Neural cell (in vitro differentiated cells): ENCODE measurements at regions not wholly inside any gene's neighbourhood (a gene's known extent, or its start where the extent isn't known, plus 50 kb on each side); places are given as distances from the start of the nearest gene placed in this dataset.

Source experiments
- H2AFZ ChIP-seq: fragments of 200-600, 300-800 bp; sonication (generic), shearing (Covaris generic); 2 replicates; pipeline ENCODE4 v1.6.0; 2014; ENCODE audit warnings: low read depth, mild to moderate bottlenecking, antibody characterized with exemption, low read length, moderate library complexity
- H3F3A ChIP-seq: fragments of 200-600 bp; shearing (Covaris generic); 2 replicates; pipeline ENCODE4 v1.6.1; 2016; ENCODE audit warnings: mild to moderate bottlenecking, moderate library complexity, mixed read lengths, antibody characterized with exemption, low read length; ENCODE audit not compliant: insufficient read depth, poor library complexity, severe bottlenecking
- H3K27ac ChIP-seq: fragments of 200-600, 300-800 bp; sonication (generic), shearing (Covaris generic); 2 replicates; pipeline ENCODE4 v1.5.1; 2014; ENCODE audit warnings: mild to moderate bottlenecking, low read length, moderate library complexity
- H3K27me3 ChIP-seq: fragments of 300-800, 200-600 bp; sonication (generic), shearing (Covaris generic); 2 replicates; pipeline ENCODE4 v1.6.0; 2014; ENCODE audit warnings: mild to moderate bottlenecking, low read depth, low read length, moderate library complexity; ENCODE audit not compliant: insufficient read depth
- H3K36me3 ChIP-seq: fragments of 300-800, 200-600 bp; sonication (generic), shearing (Covaris generic); 2 replicates; pipeline ENCODE4 v1.5.1; 2014; ENCODE audit warnings: mild to moderate bottlenecking, antibody characterized with exemption, low read length, moderate library complexity; ENCODE audit not compliant: insufficient read depth
- H3K4me2 ChIP-seq: fragments of 300-800, 200-600 bp; sonication (generic), shearing (Covaris generic); 2 replicates; pipeline ENCODE4 v1.6.0; 2014; ENCODE audit warnings: mild to moderate bottlenecking, low read length
- H3K4me3 ChIP-seq: fragments of 300-800, 200-600 bp; sonication (generic), shearing (Covaris generic); 2 replicates; pipeline ENCODE4 v1.5.1; 2014; ENCODE audit warnings: mild to moderate bottlenecking, low read length, moderate library complexity
- H3K79me2 ChIP-seq: fragments of 200-600 bp; shearing (Covaris generic); replicated peaks from 2 replicates; pipeline ENCODE4 v1.6.0; 2014; ENCODE audit warnings: mild to moderate bottlenecking, low read length, moderate library complexity; ENCODE audit not compliant: insufficient read depth
- H3K9ac ChIP-seq: fragments of 300-800, 200-600 bp; sonication (generic), shearing (Covaris generic); 2 replicates; pipeline ENCODE4 v1.6.1; 2016; ENCODE audit warnings: mild to moderate bottlenecking, low read length, mixed read lengths
- H3K9me2 ChIP-seq: fragments of 200-600 bp; shearing (Covaris generic); 2 replicates; pipeline ENCODE4 v1.6.1; 2016; ENCODE audit warnings: mild to moderate bottlenecking, low read length, mixed read lengths; ENCODE audit not compliant: insufficient read depth
- H3K9me3 ChIP-seq: fragments of 200-600, 300-800 bp; sonication (generic), shearing (Covaris generic); 2 replicates; pipeline ENCODE4 v1.6.1; 2016; ENCODE audit warnings: mild to moderate bottlenecking, mixed run types, low read length, moderate library complexity, mixed read lengths
- H4K20me1 ChIP-seq: fragments of 200-600 bp; shearing (Covaris generic); 2 replicates; pipeline ENCODE4 v1.6.1; 2016; ENCODE audit warnings: mild to moderate bottlenecking, mixed run types; ENCODE audit not compliant: insufficient read depth
- CTCF ChIP-seq: fragments of 450-650 bp; IDR thresholded peaks from 2 replicates; pipeline ENCODE4 v1.5.1; 2014; ENCODE audit warnings: antibody characterized with exemption, mild to moderate bottlenecking, moderate library complexity; ENCODE audit not compliant: poor library complexity, severe bottlenecking
- EP300 ChIP-seq: fragments of 450-650 bp; conservative IDR thresholded peaks from 2 replicates; pipeline ENCODE4 v1.6.1; 2014; ENCODE audit warnings: antibody characterized with exemption, mild to moderate bottlenecking, moderate library complexity; ENCODE audit not compliant: poor library complexity, severe bottlenecking
- EZH2 ChIP-seq: fragments of 200-600, 300-800 bp; shearing (Covaris generic), sonication (generic); IDR thresholded peaks from 2 replicates; pipeline ENCODE4 v1.6.1; 2014; ENCODE audit warnings: antibody characterized with exemption, low read length, borderline replicate concordance, mild to moderate bottlenecking; ENCODE audit not compliant: insufficient read depth, poor library complexity, severe bottlenecking
- MXI1 ChIP-seq: fragments of 450-650 bp; conservative IDR thresholded peaks from 2 replicates; pipeline ENCODE4 v1.6.1; 2014; ENCODE audit warnings: antibody characterized with exemption, mild to moderate bottlenecking; ENCODE audit not compliant: poor library complexity, severe bottlenecking
- POLR2AphosphoS5 ChIP-seq: IDR thresholded peaks from 2 replicates; pipeline ENCODE4 v1.6.1; 2012
- RAD21 ChIP-seq: fragments of 450-650 bp; conservative IDR thresholded peaks from 2 replicates; pipeline ENCODE4 v1.6.1; 2014; ENCODE audit warnings: antibody characterized with exemption, mild to moderate bottlenecking, moderate library complexity
- REST ChIP-seq: IDR thresholded peaks from 2 replicates; pipeline ENCODE4 v1.6.1; 2012; ENCODE audit warnings: borderline replicate concordance
- SMC3 ChIP-seq: fragments of 450-650 bp; conservative IDR thresholded peaks from 2 replicates; pipeline ENCODE4 v1.6.1; 2014; ENCODE audit warnings: antibody characterized with exemption, mild to moderate bottlenecking, moderate library complexity; ENCODE audit not compliant: poor library complexity
- TAF1 ChIP-seq: IDR thresholded peaks from 2 replicates; pipeline ENCODE4 v1.6.1; 2012; ENCODE audit warnings: low read depth

DNA sequence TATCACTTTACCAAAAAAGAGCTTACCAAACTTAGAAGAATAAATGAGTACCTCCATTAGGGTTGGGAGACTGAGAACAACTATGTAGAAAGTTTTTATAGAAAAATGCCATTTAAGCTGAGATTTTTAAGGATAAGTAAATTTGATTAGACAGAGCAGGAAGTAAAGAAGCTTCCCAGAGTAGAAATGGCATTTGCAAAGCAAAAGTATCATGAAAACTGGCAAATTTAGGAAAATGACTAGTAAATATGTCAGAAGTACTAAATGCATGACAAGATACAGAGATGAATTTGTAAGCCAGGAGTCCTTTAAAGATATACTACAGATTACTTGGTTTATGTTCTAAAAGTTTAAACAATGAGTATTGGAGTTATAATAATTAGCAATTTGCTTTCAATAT, 2581.8 kb downstream of the PCDH9 start:
- H3K4me2 ChIP-seq = no peak overlapping the region
- H3K9me3 ChIP-seq = no peaks in the 10 kb centered on the region
- H3K27me3 ChIP-seq = no peaks in the 10 kb centered on the region
- H3K36me3 ChIP-seq = no peaks in the 10 kb centered on the region
- no peak overlapping the region for H3K9ac ChIP-seq
- no peaks in the 10 kb centered on the region for H3K79me2 ChIP-seq
- no peak for TF ChIP-seq TAF1
- no peak for TF ChIP-seq RAD21
- TF ChIP-seq EZH2 = no peak
- TF ChIP-seq MXI1 = no peak
- TF ChIP-seq REST = no peak
- no peak for TF ChIP-seq SMC3
- TF ChIP-seq CTCF = no peak
- TF ChIP-seq POLR2AphosphoS5 = no peak
- TF ChIP-seq EP300 = no peak
- H3K27ac ChIP-seq = no peak overlapping the region
- no peaks in the 10 kb centered on the region for H3F3A ChIP-seq
- no peak overlapping the region for H3K4me3 ChIP-seq
- no peaks in the 10 kb centered on the region for H4K20me1 ChIP-seq
- H3K9me2 ChIP-seq = no peaks in the 10 kb centered on the region
- no peak overlapping the region for H2AFZ ChIP-seq

DNA sequence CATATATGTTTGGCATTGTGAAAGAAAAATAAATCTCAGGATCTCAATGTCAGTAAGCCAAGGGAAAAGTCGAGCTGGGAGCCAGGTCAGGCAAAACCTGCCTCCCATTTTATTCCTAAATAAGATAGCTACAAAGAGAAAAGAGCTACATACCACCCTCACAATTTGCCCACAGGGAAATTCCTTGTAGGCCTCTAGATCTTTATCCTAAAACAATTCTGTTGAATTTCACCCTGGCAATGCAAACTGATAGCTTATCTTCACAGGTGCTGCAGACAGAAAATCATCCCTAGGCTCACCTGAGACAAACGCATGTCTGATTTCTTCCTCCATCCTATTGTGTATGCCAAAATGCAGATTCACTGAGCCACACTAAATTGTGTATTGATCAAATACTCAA, 2587.1 kb downstream of the PCDH9 start:
- Histone ChIP-seq H4K20me1 (no peaks in the 10 kb centered on the region), H3K4me2 (no peak overlapping the region), H3K79me2 (no peaks in the 10 kb centered on the region), H3K4me3 (no peak overlapping the region), H2AFZ (no peak overlapping the region), H3K9ac (no peak overlapping the region), H3K36me3 (no peaks in the 10 kb centered on the region), H3K27me3 (no peaks in the 10 kb centered on the region), H3K9me3 (no peaks in the 10 kb centered on the region), H3F3A (no peaks in the 10 kb centered on the region), H3K27ac (no peak overlapping the region), H3K9me2 (no peaks in the 10 kb centered on the region)
- no peak for TF ChIP-seq EP300
- no peak for TF ChIP-seq REST
- TF ChIP-seq SMC3 = no peak
- no peak for TF ChIP-seq TAF1
- no peak for TF ChIP-seq POLR2AphosphoS5
